Mesenchymal stem cell (in vitro differentiated cells and primary cell): ENCODE measurements at regions not wholly inside any gene's neighbourhood (a gene's known extent, or its start where the extent isn't known, plus 50 kb on each side); places are given as distances from the start of the nearest gene placed in this dataset.
"Not testable (repeated sequence)": the region's sequence is repeated elsewhere in the genome, so short reads cannot be mapped to it uniquely, and the experiment has no call there.

Source experiments
- DNase-seq: peaks from one replicate; pipeline ENCODE4 v3.0.0-alpha.2; 2013
- H2AFZ ChIP-seq: one replicate; pipeline ENCODE4 v1.6.1; 2013; ENCODE audit warnings: low read depth, mild to moderate bottlenecking, control low read depth, inconsistent platforms, low read length, moderate library complexity
- H2AK5ac ChIP-seq: 2 replicates; pipeline ENCODE4 v1.6.1; 2013; ENCODE audit warnings: low read length, moderate library complexity, mild to moderate bottlenecking, inconsistent platforms; ENCODE audit not compliant: severe bottlenecking
- H2BK120ac ChIP-seq: one replicate; pipeline ENCODE4 v1.6.1; 2013; ENCODE audit warnings: low read depth, mild to moderate bottlenecking, inconsistent platforms, low read length, moderate library complexity
- H2BK12ac ChIP-seq, 2 experiments: one replicate each; pipeline ENCODE4 v1.6.1; 2013; ENCODE audit warnings: inconsistent platforms in 2 of 2, low read length in 2 of 2, mild to moderate bottlenecking in 2 of 2, moderate library complexity in 2 of 2, control low read depth in 1 of 2
- H2BK15ac ChIP-seq: one replicate; pipeline ENCODE4 v1.6.1; 2013; ENCODE audit warnings: mild to moderate bottlenecking, low read depth, inconsistent platforms; ENCODE audit not compliant: poor library complexity, severe bottlenecking
- H2BK5ac ChIP-seq: 2 replicates; pipeline ENCODE4 v1.6.1; 2013; ENCODE audit warnings: low read depth, mild to moderate bottlenecking, low read length, control low read depth, inconsistent platforms; ENCODE audit not compliant: poor library complexity, severe bottlenecking
- H3K14ac ChIP-seq, 2 experiments: one replicate each; pipeline ENCODE4 v1.6.1; 2013; ENCODE audit warnings: inconsistent platforms in 2 of 2, low read length in 2 of 2, control low read depth in 1 of 2, mild to moderate bottlenecking in 1 of 2, moderate library complexity in 1 of 2
- H3K18ac ChIP-seq, 2 experiments: one replicate each; pipeline ENCODE4 v1.6.1; 2013; ENCODE audit warnings: inconsistent platforms in 2 of 2, low read length in 2 of 2, control low read depth in 1 of 2, low read depth in 1 of 2, mild to moderate bottlenecking in 1 of 2
- H3K23ac ChIP-seq, 2 experiments: one replicate each; pipeline ENCODE4 v1.6.1; 2013; ENCODE audit warnings: inconsistent platforms in 2 of 2, low read length in 2 of 2, mild to moderate bottlenecking in 2 of 2, moderate library complexity in 2 of 2, control low read depth in 1 of 2
- H3K27ac ChIP-seq: 2 replicates; pipeline ENCODE4 v1.5.1; 2013; ENCODE audit warnings: mild to moderate bottlenecking, moderate library complexity, low read length, control low read depth, inconsistent platforms; ENCODE audit not compliant: poor library complexity, severe bottlenecking
- H3K27me3 ChIP-seq, 2 experiments: 2 replicates each; pipeline versions ENCODE4 v1.6.1 to v1.7.0; 2013; ENCODE audit warnings: low read length in 2 of 2, mild to moderate bottlenecking in 2 of 2, moderate library complexity in 2 of 2, control low read depth in 1 of 2, inconsistent platforms in 1 of 2; ENCODE audit not compliant: control insufficient read depth in 1 of 2, insufficient read depth in 1 of 2
- H3K36me3 ChIP-seq, 2 experiments: 2 replicates each; pipeline versions ENCODE4 v1.6.1 to v1.7.0; 2013; ENCODE audit warnings: low read length in 2 of 2, control low read depth in 1 of 2, inconsistent platforms in 1 of 2, low read depth in 1 of 2, mild to moderate bottlenecking in 1 of 2; ENCODE audit not compliant: insufficient read depth in 2 of 2, control insufficient read depth in 1 of 2
- H3K4ac ChIP-seq, 2 experiments: one replicate each; pipeline ENCODE4 v1.6.1; 2013; ENCODE audit warnings: inconsistent platforms in 2 of 2, low read length in 2 of 2, mild to moderate bottlenecking in 2 of 2, moderate library complexity in 2 of 2, control low read depth in 1 of 2, low read depth in 1 of 2
- H3K4me1 ChIP-seq: 2 replicates; pipeline ENCODE4 v1.6.1; 2013; ENCODE audit warnings: low read depth, low read length, control low read depth; ENCODE audit not compliant: control insufficient read depth, insufficient read depth
- H3K4me2 ChIP-seq: 2 replicates; pipeline ENCODE4 v1.6.1; 2013; ENCODE audit warnings: low read length, mild to moderate bottlenecking, inconsistent platforms; ENCODE audit not compliant: poor library complexity, severe bottlenecking
- H3K4me3 ChIP-seq, 2 experiments: 2 replicates each; pipeline versions ENCODE4 v1.5.1 to v1.7.0; 2013; ENCODE audit warnings: low read length in 2 of 2, mild to moderate bottlenecking in 2 of 2, control low read depth in 1 of 2, low read depth in 1 of 2; ENCODE audit not compliant: insufficient read depth in 1 of 2
- H3K79me1 ChIP-seq: replicated peaks from 2 replicates; pipeline ENCODE4 v1.6.1; 2013; ENCODE audit warnings: mild to moderate bottlenecking, control low read depth, low read length, inconsistent platforms; ENCODE audit not compliant: poor library complexity, severe bottlenecking
- H3K9ac ChIP-seq: 2 replicates; pipeline ENCODE4 v1.7.0; 2013; ENCODE audit warnings: mild to moderate bottlenecking, low read length, moderate library complexity
- H3K9me3 ChIP-seq: 2 replicates; pipeline ENCODE4 v1.7.0; 2013; ENCODE audit warnings: mild to moderate bottlenecking, low read length; ENCODE audit not compliant: control insufficient read depth
- H4K8ac ChIP-seq: one replicate; pipeline ENCODE4 v1.6.1; 2013; ENCODE audit warnings: inconsistent platforms, mild to moderate bottlenecking, low read length, moderate library complexity
- H4K91ac ChIP-seq: one replicate; pipeline ENCODE4 v1.6.1; 2013; ENCODE audit warnings: mild to moderate bottlenecking, low read length, inconsistent platforms
- WGBS: methylation state at CpG from one replicate; pipeline ENCODE4 v1.1.7; 2013; ENCODE audit warnings: mixed read lengths; 5-methylcytosine and 5-hydroxymethylcytosine counted together

- Histone ChIP-seq H3K9me3 (peaks cover 41% of the 10 kb centered on the region), H3K27ac (no peak overlapping the region), H3K14ac (no peak overlapping the region), H3K36me3 (no peaks in the 10 kb centered on the region), H4K91ac (no peak overlapping the region), H3K4me1 (no peaks in the 10 kb centered on the region), H2AK5ac (no peak overlapping the region), H3K4me3 (no peak overlapping the region), H2BK12ac (no peak overlapping the region), H3K4me2 (no peak overlapping the region), H3K9ac (no peak overlapping the region), H3K79me1 (no peaks in the 10 kb centered on the region), H2BK120ac (no peak overlapping the region), H3K23ac (no peak overlapping the region), H3K18ac (no peak overlapping the region), H4K8ac (no peak overlapping the region), H2BK15ac (no peak overlapping the region), H3K4ac (no peak overlapping the region), H2BK5ac (no peak overlapping the region), H3K27me3 (no peaks in the 10 kb centered on the region), H2AFZ (no peak overlapping the region)
- WGBS: 88% methylated on average over 1 of the region's 1 CpG
- no peak for DNase-seq
Measured at GRCh38 chr6:145099713-145100112, 635.6 kb downstream of the EPM2A start.

DNA sequence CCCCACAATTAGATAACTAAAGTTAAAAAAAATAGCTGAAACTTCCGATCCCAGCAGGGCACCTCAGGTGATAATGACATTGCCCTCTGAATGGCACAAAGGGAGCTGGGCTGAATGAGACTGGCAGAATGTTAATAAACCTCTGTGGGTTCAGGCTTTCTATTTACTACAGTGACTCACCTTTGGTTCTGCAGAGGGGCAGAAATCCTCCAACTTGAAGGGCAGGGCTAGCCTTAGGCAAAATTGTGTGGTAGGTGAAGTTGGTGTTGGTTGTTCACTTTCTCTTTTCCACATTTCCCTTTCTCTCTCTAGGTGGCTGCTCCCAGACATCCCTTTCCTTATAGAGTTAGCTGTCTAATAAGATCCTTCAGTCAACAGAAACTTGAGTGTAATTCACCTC, 625.2 kb downstream of the EPM2A start:
- H3K4me2 ChIP-seq: no peak overlapping the region
- no peaks in the 10 kb centered on the region for H3K27me3 ChIP-seq
- H4K8ac ChIP-seq: no peak overlapping the region
- H3K9ac ChIP-seq: no peak overlapping the region
- H2AK5ac ChIP-seq: no peak overlapping the region
- H3K4ac ChIP-seq: no peak overlapping the region
- H3K14ac ChIP-seq: no peak overlapping the region
- no peak overlapping the region for H2BK12ac ChIP-seq
- WGBS: 100% methylated on average over 1 of the region's 1 CpG
- no peak overlapping the region for H3K27ac ChIP-seq
- H3K18ac ChIP-seq: no peak overlapping the region
- H3K4me1 ChIP-seq: no peaks in the 10 kb centered on the region
- H3K36me3 ChIP-seq: no peaks in the 10 kb centered on the region
- no peaks in the 10 kb centered on the region for H3K79me1 ChIP-seq
- DNase-seq: no peak
- no peak overlapping the region for H3K23ac ChIP-seq
- no peak overlapping the region for H2BK15ac ChIP-seq
- H2BK5ac ChIP-seq: no peak overlapping the region
- H3K4me3 ChIP-seq: no peak overlapping the region
- no peak overlapping the region for H2BK120ac ChIP-seq
- H3K9me3 ChIP-seq: no peaks in the 10 kb centered on the region
- H4K91ac ChIP-seq: no peak overlapping the region
- no peak overlapping the region for H2AFZ ChIP-seq

DNA sequence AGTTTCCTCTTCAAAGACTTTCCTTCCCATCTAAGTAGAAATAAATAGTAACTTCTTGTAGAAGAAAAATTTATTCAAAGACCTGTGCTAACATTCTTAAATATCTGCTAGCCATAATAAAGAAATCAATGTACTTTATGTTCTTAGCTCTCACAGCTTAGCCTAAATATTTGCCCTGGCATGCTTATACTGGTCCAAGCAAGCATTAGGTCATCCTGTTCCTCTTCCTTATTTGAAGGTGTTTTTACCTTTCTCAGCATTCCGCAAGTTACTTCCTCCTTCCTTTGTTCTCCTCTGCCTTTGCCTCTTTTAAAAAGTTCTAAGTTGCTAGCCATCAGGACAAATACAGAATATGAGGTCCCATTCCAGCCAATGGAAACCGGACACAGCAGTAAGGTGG, 623.9 kb downstream of the EPM2A start:
- not testable (repeated sequence) for H3K9me3 ChIP-seq, H3K4me2 ChIP-seq, H2BK5ac ChIP-seq, H4K8ac ChIP-seq, H2AFZ ChIP-seq, H3K18ac ChIP-seq, H3K36me3 ChIP-seq, H3K79me1 ChIP-seq, H2BK12ac ChIP-seq, H3K4me1 ChIP-seq, H3K14ac ChIP-seq, DNase-seq, H2AK5ac ChIP-seq, H3K4ac ChIP-seq, H4K91ac ChIP-seq, H3K27ac ChIP-seq, H2BK15ac ChIP-seq, H3K9ac ChIP-seq, H3K4me3 ChIP-seq, H3K27me3 ChIP-seq, H3K23ac ChIP-seq, H2BK120ac ChIP-seq
- WGBS: 94% methylated on average over 2 of the region's 2 CpGs

GRCh38 chr6:145112711-145113148, 622.6 kb downstream of the EPM2A start:
- no peak overlapping the region for H3K23ac ChIP-seq
- H4K8ac ChIP-seq: no peak overlapping the region
- 60% methylated on average over 7 of the region's 7 CpGs for WGBS
- H3K27ac ChIP-seq: no peak overlapping the region
- no peaks in the 10 kb centered on the region for H3K4me1 ChIP-seq
- no peak overlapping the region for H2BK5ac ChIP-seq
- H4K91ac ChIP-seq: no peak overlapping the region
- H3K14ac ChIP-seq: no peak overlapping the region
- DNase-seq: peak; percentile 86
- H2AFZ ChIP-seq: no peak overlapping the region
- no peak overlapping the region for H3K4ac ChIP-seq
- no peak overlapping the region for H2BK12ac ChIP-seq
- no peak overlapping the region for H2BK15ac ChIP-seq
- no peaks in the 10 kb centered on the region for H3K9me3 ChIP-seq
- no peak overlapping the region for H2AK5ac ChIP-seq
- H3K79me1 ChIP-seq: no peaks in the 10 kb centered on the region
- no peaks in the 10 kb centered on the region for H3K27me3 ChIP-seq
- H3K18ac ChIP-seq: no peak overlapping the region
- H3K9ac ChIP-seq: no peak overlapping the region
- H3K4me2 ChIP-seq: no peak overlapping the region
- no peak overlapping the region for H2BK120ac ChIP-seq
- no peak overlapping the region for H3K4me3 ChIP-seq
- H3K36me3 ChIP-seq: no peaks in the 10 kb centered on the region
